ENCODE measurements at regions not wholly inside any gene's neighbourhood (a gene's known extent, or its start where the extent isn't known, plus 50 kb on each side); places are given as distances from the start of the nearest gene placed in this dataset.

DNA sequence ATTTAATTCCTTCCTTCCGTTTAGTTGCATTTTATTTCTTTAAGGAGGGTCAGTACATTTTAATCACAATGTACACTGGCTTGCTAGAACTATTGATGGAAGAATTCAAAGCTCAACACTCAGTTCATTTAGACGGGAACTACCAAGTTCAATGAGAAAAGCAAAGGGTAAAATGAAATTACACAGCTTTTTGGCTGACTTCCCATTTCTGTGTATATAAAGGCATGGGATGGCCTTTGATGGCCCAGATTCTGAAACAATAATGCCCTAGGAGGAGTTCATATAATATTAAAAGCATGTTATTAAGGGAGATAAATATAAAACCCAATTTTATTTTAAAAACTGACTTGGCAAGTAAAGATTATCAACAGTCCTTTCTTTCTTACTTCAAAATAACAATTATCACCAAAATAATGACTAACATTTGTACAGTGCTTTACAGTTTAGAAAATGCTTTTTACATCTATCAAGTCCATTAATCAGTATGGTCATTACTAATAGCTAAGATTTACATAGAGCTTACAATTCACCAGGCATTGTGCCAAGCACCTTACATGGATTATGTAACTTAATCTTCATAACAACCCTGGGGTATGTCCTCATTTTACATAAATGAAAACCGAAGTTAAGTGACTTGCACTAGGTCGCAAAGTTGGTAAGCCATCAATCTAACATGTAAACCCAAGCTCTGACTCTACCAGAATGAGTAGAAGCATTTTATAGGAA, 402.4 kb downstream of the OMA1 start:
- no peak for DNase-seq (ENCODE audit: low read depth)
- no peak overlapping the region for H3K4me3 ChIP-seq (replicated peaks; ENCODE audit: low read depth, low read length)
- no peak for TF ChIP-seq CTCF (IDR thresholded peaks at IDR 0.05; ENCODE audit: low read length, missing control alignments)

- TF ChIP-seq CTCF (IDR thresholded peaks at IDR 0.05; ENCODE audit: low read length, missing control alignments): no peak
- H3K4me3 ChIP-seq (replicated peaks; ENCODE audit: low read depth, low read length): no peak overlapping the region
- no peak for DNase-seq (ENCODE audit: low read depth)
These were observed 410.1 kb downstream of the OMA1 start for GRCh38 chr1:58136387-58136786.

DNA sequence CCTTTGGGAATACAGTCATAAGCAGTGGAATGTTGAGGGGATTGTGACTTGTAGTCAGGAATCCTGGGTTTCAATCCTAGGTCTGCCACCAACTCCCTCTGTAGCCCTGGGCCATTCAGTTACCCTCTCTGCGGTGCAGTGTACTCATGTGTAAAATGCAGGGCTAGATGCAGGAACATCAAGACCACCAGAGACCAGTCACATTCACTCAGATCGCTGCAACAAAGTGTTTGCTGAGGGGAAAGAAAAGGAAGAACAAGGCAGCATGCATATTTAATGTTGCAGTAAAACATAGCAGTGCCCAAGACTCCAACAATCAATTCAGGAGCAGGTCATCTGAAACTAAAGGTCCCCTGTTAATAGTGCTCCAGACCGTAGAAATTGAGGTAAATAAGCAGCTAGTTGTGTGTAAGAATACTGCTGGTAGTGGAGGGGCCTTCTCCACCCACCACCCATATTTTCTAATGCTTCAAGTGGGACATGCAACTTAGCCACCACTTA, 410.7 kb downstream of the OMA1 start:
- H3K4me3 ChIP-seq (replicated peaks; ENCODE audit: low read depth, low read length): no peak overlapping the region
- TF ChIP-seq CTCF (IDR thresholded peaks at IDR 0.05; ENCODE audit: low read length, missing control alignments): no peak

GRCh38 chr1:58133562-58133961, 413.0 kb downstream of the OMA1 start:
- no peak overlapping the region for H3K4me3 ChIP-seq (replicated peaks; ENCODE audit: low read depth, low read length)
- no peak for DNase-seq (ENCODE audit: low read depth)
- TF ChIP-seq CTCF (IDR thresholded peaks at IDR 0.05; ENCODE audit: low read length, missing control alignments): no peak

More for the DNA sequence above, 410.7 kb downstream of the OMA1 start:
- no peak for DNase-seq (ENCODE audit: low read depth)

DNA sequence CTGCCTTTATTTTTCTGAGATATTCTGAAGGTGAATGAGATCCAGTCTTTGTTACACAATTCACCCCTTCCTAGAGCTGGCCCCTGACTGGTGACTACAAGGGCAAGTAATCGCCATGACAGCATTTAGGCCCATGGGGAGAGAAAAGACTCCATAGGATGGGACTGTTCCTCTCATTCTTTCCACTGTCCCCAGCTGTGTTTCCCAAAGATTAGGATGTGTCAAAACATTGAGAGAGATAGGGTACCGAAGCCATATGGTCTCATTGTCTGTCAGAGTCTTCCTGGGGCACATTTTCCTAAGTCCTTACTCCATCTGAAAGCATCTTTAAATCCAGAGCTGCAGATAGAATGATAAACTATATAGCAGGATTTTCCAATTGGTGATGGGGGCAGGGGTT, 423.5 kb downstream of the OMA1 start:
- no peak for TF ChIP-seq CTCF (IDR thresholded peaks at IDR 0.05; ENCODE audit: low read length, missing control alignments)
- DNase-seq (ENCODE audit: low read depth): no peak
- no peak overlapping the region for H3K4me3 ChIP-seq (replicated peaks; ENCODE audit: low read depth, low read length)

GRCh38 chr1:58119971-58120370, 426.6 kb downstream of the OMA1 start:
- no peak for TF ChIP-seq CTCF (IDR thresholded peaks at IDR 0.05; ENCODE audit: low read length, missing control alignments)
- DNase-seq (ENCODE audit: low read depth): no peak
- no peak overlapping the region for H3K4me3 ChIP-seq (replicated peaks; ENCODE audit: low read depth, low read length)

GRCh38 chr1:58116284-58116683, 430.2 kb downstream of the OMA1 start:
- H3K4me3 ChIP-seq (replicated peaks; ENCODE audit: low read depth, low read length): no peak overlapping the region
- DNase-seq (ENCODE audit: low read depth): no peak
- no peak for TF ChIP-seq CTCF (IDR thresholded peaks at IDR 0.05; ENCODE audit: low read length, missing control alignments)
